ENCODE measurements at regions not wholly inside any gene's neighbourhood (a gene's known extent, or its start where the extent isn't known, plus 50 kb on each side); places are given as distances from the start of the nearest gene placed in this dataset.

DNA sequence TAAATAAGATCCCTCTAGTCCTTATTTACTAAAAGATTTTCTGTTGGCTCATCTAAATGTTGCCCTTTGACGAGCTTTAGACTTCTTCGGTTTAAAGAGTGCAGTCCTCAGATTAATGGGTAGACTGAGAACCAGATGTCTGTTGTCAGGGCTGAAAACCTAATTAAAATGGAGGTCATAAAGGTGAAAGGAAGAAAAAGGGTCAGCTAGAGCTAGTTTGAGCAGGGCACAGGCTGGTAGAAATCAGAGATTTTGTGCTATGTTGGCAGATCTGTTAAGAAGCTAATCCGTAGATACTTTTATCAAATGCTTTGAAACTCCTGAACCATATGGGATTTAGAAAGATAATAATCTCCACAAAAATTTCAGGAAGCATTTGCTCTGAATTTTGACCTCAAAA is 959.0 kb downstream of the PLA2G4A start:
- Histone ChIP-seq H3K36me3 (ENCODE audit: insufficient read depth, low read length) (no peaks in the 10 kb centered on the region), H3K4me1 (ENCODE audit: insufficient read depth, low read length) (no peaks in the 10 kb centered on the region), H3K9ac (ENCODE audit: low read depth, low read length) (no peak overlapping the region), H3K9me3 (ENCODE audit: control insufficient read depth, insufficient read depth, low read length) (no peaks in the 10 kb centered on the region)

DNA sequence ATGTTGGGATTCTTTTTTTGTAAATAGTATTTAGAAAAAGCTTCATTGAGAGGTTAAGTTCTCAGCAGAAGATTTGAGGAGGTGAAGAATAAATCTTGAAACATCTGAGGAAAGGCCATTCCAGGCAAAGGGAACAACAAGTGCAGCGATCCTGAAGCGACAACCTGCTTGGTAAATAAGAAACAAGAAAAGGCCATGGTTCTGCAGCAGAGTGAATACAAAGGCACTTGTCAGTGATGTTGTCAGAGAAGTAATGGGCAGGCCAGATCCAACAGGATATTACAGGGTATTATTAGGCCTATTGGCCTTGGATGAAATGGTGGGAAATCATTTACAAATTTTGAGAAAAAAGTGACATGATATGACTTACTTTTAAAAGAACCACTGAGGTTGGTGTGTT is 960.0 kb downstream of the PLA2G4A start:
- Histone ChIP-seq H3K36me3 (ENCODE audit: insufficient read depth, low read length) (no peaks in the 10 kb centered on the region), H3K4me1 (ENCODE audit: insufficient read depth, low read length) (no peaks in the 10 kb centered on the region), H3K9me3 (ENCODE audit: control insufficient read depth, insufficient read depth, low read length) (no peaks in the 10 kb centered on the region), H3K9ac (ENCODE audit: low read depth, low read length) (no peak overlapping the region)

DNA sequence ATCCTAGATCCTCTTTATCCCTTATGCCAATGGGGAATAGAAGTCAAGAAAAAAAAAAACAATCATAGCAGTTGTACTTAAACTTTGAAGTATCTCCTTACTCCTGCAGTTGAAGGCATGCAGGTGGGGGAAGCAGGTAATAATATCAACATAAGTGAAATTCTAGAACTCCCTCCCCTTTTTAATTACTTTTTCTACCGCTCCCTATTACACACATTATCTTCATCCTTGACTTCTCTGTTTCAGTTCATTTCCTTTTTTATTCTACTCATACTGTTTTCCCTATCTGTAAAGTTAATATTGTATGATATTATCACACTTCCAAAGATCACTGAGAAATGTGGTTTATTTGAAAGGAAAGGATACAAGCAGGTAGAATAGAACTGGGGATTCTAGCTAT is 962.0 kb downstream of the PLA2G4A start:
- no peaks in the 10 kb centered on the region; the same call in 1 of the 2 replicates for H3K4me1 ChIP-seq (ENCODE audit: insufficient read depth, low read length)
- no peaks in the 10 kb centered on the region for H3K9me3 ChIP-seq (ENCODE audit: control insufficient read depth, insufficient read depth, low read length)
- no peak overlapping the region for H3K9ac ChIP-seq (ENCODE audit: low read depth, low read length)
- H3K36me3 ChIP-seq (ENCODE audit: insufficient read depth, low read length): no peaks in the 10 kb centered on the region

DNA sequence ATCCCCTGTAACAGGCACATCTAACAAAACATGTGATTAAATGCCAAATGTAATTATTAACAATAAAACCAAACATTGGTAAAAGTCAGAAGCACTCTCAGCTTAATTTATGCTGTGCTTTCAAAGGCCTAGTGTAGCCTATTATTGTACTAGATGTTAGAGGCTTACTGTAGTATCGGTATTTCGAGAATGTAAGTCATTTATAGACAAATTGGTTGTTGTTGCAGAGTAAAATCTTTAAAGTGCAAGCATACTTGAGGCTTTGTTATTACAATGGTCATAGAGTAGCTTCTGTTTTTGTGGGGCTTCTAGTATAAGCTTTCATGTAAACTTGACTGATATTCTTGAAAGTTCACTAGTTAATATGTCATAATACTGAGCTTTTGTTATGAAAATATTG is 965.8 kb downstream of the PLA2G4A start:
- Histone ChIP-seq H3K36me3 (ENCODE audit: insufficient read depth, low read length) (no peaks in the 10 kb centered on the region), H3K9ac (ENCODE audit: low read depth, low read length) (no peak overlapping the region), H3K9me3 (ENCODE audit: control insufficient read depth, insufficient read depth, low read length) (no peaks in the 10 kb centered on the region), H3K4me1 (ENCODE audit: insufficient read depth, low read length) (no peaks in the 10 kb centered on the region; the same call in 1 of the 2 replicates)

DNA sequence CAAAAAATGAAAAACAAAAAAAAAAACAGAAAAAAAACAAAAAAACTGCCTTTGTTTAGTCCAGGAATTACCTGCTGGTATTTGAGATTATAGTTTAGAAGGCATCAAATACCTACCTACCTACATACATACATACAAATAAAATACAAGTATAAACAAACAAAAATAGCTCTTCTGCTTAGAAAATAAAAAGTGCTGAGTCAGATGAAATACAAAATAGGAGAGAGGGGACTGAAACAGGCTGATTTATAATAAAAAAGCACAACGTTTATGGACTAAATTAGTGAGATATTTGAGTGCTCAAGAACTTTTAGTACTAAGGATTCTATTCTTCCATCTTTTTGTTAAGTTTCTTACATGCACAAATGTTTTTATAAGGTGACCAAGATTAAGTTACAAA is 980.8 kb downstream of the PLA2G4A start:
- no peaks in the 10 kb centered on the region for H3K4me1 ChIP-seq (ENCODE audit: insufficient read depth, low read length)
- no peak overlapping the region for H3K9ac ChIP-seq (ENCODE audit: low read depth, low read length)
- no peaks in the 10 kb centered on the region for H3K36me3 ChIP-seq (ENCODE audit: insufficient read depth, low read length)
- peaks cover 2% of the 10 kb centered on the region; the same call in 1 of the 2 replicates for H3K9me3 ChIP-seq (ENCODE audit: control insufficient read depth, insufficient read depth, low read length)

DNA sequence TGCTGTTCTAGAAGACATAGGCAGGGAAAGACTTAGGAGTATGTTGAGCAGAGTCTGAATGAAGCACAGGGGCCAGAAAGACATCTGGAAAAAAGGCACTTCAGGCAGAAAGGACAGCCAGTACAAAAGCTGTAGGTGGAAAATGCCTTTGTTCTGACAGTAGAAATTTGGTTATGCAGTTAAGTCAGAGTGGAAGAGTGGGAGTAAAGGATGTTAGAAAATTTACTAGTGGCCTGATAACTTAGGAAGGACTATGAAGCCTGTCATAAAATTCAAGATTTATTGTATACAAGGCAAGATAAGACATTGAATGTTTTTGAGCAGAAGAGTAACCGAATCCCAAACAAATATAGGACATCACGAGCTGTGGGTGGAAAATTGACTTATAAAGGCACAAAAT is 987.9 kb downstream of the PLA2G4A start:
- Histone ChIP-seq H3K9me3 (ENCODE audit: control insufficient read depth, insufficient read depth, low read length) (no peaks in the 10 kb centered on the region; the same call in none of the 2 replicates), H3K9ac (ENCODE audit: low read depth, low read length) (no peak overlapping the region), H3K36me3 (ENCODE audit: insufficient read depth, low read length) (no peaks in the 10 kb centered on the region), H3K4me1 (ENCODE audit: insufficient read depth, low read length) (no peaks in the 10 kb centered on the region)

DNA sequence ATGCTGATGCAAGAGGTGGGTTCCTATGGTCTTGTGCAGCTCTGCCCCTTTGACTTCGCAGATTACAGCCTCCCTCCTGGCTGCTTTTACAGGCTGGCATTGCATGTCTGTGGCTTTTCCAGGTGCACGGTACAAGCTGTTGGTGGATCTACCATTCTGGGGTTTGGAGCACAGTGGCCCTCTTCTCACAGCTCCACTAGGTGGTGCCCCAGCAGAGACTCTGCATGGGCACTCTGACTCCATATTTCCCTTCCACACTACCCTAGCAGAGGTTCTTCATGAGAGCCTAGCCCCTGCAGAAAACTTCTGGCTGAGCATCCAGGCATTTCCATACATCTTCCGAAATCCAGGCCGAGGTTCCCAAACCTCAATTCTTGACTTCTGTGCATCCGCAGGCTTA is 989.0 kb downstream of the PLA2G4A start:
- Histone ChIP-seq H3K9ac (ENCODE audit: low read depth, low read length) (no peak overlapping the region), H3K36me3 (ENCODE audit: insufficient read depth, low read length) (no peaks in the 10 kb centered on the region), H3K4me1 (ENCODE audit: insufficient read depth, low read length) (no peaks in the 10 kb centered on the region), H3K9me3 (ENCODE audit: control insufficient read depth, insufficient read depth, low read length) (no peaks in the 10 kb centered on the region; the same call in none of the 2 replicates)

DNA sequence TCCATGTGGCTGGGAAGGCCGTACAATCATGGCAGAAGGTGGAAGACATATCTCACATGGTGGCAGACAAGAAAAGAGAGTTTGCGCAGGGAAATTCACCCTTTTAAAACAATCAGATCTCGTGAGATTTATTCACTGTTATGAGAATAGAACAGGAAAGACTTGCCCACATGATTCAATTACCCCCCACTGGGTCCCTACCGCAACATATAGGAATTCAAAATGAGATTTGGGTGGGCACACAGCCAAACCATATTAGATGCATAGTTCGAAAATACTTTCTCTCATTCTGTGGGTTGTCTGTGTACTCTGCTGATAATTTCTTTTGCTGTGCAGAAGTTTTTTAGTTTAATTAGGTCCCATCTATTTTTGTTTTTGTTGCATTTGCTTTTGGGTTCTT is 990.3 kb downstream of the PLA2G4A start:
- H3K9ac ChIP-seq (ENCODE audit: low read depth, low read length): no peak overlapping the region
- no peaks in the 10 kb centered on the region; the same call in none of the 2 replicates for H3K9me3 ChIP-seq (ENCODE audit: control insufficient read depth, insufficient read depth, low read length)
- H3K36me3 ChIP-seq (ENCODE audit: insufficient read depth, low read length): no peaks in the 10 kb centered on the region
- no peaks in the 10 kb centered on the region for H3K4me1 ChIP-seq (ENCODE audit: insufficient read depth, low read length)

DNA sequence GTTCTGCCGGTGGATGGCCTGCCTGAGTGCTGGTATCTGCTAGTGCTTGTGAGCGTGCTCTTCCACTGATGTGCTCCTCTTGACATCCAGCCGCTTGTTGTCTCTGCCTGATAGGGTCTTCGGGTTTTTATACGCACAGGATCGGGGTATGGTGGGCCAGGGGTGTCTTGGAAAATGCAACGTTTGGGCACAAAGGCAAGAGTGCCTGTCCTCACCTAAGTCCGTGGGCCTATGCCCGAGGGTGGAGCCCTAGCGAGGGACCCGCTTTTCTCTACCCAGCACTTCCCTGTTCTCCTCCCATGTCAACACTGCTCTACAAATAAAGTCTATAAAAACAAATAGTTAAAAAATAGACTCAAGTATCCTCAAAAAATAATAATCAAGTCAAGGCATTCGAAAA is 1007.8 kb downstream of the PLA2G4A start:
- H3K9me3 ChIP-seq (ENCODE audit: control insufficient read depth, insufficient read depth, low read length): no peaks in the 10 kb centered on the region

DNA sequence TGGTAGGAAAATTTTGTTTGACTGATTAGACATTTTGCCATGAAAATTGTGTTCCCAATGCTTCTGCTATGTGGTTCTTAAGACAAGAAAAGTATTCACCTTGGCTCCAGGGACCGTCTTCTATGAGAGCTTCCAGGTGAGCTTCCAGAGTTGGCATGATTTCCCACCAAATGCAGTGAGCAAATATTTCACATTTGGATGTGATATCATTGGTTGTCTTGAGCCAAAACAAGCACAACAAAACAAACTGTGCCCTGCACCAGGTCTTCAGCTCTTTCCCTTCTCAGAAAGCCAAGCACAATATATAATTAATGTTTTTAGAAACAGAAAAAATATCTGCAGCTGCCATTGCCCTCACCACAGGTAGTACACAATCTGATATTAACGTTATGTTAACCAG is 1009.0 kb downstream of the PLA2G4A start:
- Histone ChIP-seq H3K36me3 (ENCODE audit: insufficient read depth, low read length) (no peaks in the 10 kb centered on the region), H3K4me1 (ENCODE audit: insufficient read depth, low read length) (no peaks in the 10 kb centered on the region), H3K9ac (ENCODE audit: low read depth, low read length) (no peak overlapping the region), H3K9me3 (ENCODE audit: control insufficient read depth, insufficient read depth, low read length) (peaks cover 5% of the 10 kb centered on the region; the same call in 1 of the 2 replicates)

More for the DNA sequence above, 1007.8 kb downstream of the PLA2G4A start:
- Histone ChIP-seq H3K4me1 (ENCODE audit: insufficient read depth, low read length) (no peaks in the 10 kb centered on the region), H3K36me3 (ENCODE audit: insufficient read depth, low read length) (no peaks in the 10 kb centered on the region), H3K9ac (ENCODE audit: low read depth, low read length) (no peak overlapping the region)

DNA sequence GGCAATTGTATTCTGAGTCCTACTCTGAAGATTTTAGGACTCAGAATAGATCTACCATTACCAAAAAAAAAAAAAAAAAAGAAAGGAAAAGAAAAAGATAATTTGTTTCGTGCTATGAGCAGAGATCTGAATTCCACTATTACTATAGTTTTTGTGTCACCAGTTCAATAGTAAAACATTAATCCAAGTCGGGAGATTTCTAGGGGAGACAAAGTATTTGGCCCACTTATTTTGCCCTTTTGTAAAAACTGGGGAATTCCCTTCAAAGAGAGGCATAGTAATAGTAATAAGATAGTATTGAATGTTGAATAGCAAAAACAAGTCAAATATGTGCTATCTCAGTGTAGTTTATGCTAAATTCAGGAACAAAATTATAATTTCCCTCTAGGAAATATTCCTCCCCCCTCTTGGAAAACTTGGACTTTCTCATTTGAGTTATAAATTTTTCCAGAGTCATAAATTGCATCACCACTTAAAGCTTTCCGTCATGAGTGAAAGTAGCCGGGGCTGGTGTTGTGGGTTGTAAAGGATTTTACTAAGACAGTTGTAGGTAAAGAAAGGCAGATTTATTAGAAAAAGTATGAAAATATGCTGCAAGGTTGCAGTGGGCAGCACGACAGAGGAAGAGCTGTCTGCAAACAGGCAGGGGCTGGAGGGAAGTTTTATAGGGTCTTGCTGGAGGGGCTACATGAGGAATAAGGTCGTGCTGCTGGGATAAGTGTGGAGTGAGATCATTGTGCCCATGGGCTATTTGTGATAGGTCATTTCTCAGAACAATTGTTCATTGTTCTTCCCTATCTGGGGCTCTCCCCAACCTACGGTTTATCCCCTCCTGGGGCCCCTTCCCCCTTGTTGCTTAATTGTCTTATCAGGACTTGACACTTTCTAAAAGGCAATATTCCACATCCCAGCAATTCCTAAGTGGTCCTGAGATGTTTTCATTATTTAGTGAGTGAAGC is 1009.9 kb downstream of the PLA2G4A start:
- Histone ChIP-seq H3K9me3 (ENCODE audit: control insufficient read depth, insufficient read depth, low read length) (peaks cover 7% of the 10 kb centered on the region; the same call in 1 of the 2 replicates), H3K36me3 (ENCODE audit: insufficient read depth, low read length) (no peaks in the 10 kb centered on the region), H3K9ac (ENCODE audit: low read depth, low read length) (no peak overlapping the region), H3K4me1 (ENCODE audit: insufficient read depth, low read length) (no peaks in the 10 kb centered on the region)

DNA sequence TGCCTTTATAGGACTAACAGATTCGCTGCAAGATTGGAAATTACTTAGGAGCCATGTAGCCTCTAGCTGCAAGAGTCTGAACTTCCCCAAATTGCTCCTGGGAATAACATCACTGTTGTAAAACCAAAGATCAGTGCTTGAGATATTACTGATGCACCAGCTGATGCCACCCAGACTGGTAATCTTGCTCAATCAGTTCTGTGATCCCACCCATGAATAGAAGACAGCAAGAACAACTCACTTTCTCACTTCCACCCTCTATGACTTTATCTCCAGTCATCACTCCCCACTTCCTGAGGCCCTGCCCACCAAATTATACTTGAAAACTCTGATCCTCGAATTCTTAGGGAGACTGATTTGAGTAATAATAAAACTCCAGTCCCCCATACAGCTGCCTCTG is 1011.1 kb downstream of the PLA2G4A start:
- Histone ChIP-seq H3K9ac (ENCODE audit: low read depth, low read length) (no peak overlapping the region), H3K9me3 (ENCODE audit: control insufficient read depth, insufficient read depth, low read length) (peaks cover 7% of the 10 kb centered on the region; the same call in 1 of the 2 replicates), H3K4me1 (ENCODE audit: insufficient read depth, low read length) (no peaks in the 10 kb centered on the region), H3K36me3 (ENCODE audit: insufficient read depth, low read length) (no peaks in the 10 kb centered on the region)

DNA sequence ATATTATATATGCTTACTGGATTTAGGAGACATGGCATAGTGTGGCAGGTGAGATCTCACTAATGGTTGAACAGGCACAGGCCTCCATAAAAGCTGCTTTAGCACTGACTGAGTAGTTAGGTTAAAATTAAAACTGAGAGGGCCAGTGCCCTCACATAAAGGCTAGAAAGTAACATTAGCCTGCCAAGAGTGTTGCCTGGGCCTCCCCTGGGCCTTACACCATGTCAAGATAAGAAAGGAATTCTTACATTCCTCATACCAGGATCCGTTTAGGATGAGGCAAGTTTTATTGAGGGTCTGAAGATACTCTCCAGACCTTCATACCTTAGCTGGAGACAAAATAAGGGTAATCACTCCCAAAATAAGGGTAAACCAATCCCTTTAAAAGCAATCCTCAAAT is 1011.8 kb downstream of the PLA2G4A start:
- H3K9me3 ChIP-seq (ENCODE audit: control insufficient read depth, insufficient read depth, low read length): peaks cover 7% of the 10 kb centered on the region; the same call in 1 of the 2 replicates
- H3K9ac ChIP-seq (ENCODE audit: low read depth, low read length): no peak overlapping the region
- no peaks in the 10 kb centered on the region for H3K36me3 ChIP-seq (ENCODE audit: insufficient read depth, low read length)
- H3K4me1 ChIP-seq (ENCODE audit: insufficient read depth, low read length): no peaks in the 10 kb centered on the region

DNA sequence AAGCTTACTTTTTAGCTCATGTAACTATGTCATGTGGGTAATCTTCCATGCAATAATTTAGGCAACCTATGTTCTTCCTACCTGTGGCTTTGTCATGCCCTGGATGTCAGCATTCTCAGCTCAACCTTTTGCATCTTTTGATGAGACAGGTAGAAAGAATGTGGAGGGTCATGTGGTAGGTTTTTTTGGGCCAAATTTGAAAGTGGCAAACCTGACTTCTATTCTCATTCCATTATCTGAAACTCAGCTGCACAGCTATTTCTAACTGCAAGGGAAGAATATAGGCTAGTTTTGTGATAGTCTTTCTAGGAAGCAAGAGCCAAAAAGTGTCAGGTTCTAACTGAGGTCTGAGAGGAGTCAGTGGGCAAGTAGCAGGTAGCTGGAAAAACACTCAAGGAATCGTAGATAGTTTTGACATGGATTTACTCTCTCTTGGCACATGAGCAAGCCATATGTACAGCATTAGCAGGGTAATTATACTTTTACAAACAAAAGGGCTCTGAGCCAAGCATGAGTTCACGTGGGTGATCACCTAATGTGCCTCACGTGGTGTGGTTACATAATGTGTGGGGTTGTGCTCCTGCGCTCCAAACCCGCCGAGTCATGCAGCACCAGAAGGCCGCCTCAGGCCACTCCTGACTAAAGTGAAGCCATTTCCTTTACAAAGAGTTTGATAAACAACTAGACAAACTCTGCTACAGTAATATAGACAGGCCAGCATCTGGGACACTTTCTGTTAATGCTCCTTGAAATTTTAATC is 1013.8 kb downstream of the PLA2G4A start:
- no peaks in the 10 kb centered on the region for H3K36me3 ChIP-seq (ENCODE audit: insufficient read depth, low read length)
- H3K9me3 ChIP-seq (ENCODE audit: control insufficient read depth, insufficient read depth, low read length): peaks cover 7% of the 10 kb centered on the region; the same call in 1 of the 2 replicates
- no peaks in the 10 kb centered on the region for H3K4me1 ChIP-seq (ENCODE audit: insufficient read depth, low read length)
- no peak overlapping the region for H3K9ac ChIP-seq (ENCODE audit: low read depth, low read length)
